ENCODE measurements at regions not wholly inside any gene's neighbourhood (a gene's known extent, or its start where the extent isn't known, plus 50 kb on each side); places are given as distances from the start of the nearest gene placed in this dataset.

DNA sequence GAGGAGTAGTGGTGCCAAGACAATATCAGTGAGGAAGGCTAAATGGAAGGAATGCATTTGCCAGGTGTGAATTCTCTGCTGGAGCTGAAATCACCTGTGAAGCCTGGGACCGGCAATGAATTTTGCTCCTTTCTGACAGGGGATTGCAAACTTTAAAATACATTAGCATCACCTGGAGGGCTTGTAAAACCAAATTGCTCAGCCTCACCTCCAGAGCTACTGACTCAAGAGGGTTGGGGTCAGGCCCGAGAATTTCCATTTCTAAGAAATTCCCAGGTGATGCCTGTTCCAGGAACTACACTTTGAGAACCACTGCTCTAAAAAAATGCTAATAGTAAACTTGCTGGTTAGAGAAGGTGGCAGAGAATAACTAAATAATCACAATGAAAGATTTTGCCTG lies 445.6 kb upstream of the RBMS3 start:
- no peak for DNase-seq

DNA sequence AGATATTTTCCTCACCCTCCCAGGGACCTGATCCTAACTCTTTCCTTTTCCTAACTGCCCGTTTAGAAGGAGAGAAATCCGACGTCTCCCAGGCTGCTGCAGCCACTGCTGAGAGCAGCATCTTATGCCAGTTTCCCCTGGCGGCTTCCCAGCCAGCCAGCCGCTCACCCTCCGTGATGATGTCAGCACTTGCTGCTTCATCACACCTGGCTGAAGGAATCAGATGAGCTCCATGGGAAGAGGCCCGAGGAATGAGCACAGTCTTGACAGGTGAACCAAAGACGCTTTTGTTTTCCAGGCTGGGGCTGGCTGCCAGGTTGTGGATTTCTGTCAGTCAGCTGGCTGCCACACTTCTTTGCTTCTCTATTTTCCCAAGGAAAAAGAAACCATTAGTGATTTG lies 445.1 kb upstream of the RBMS3 start:
- DNase-seq, result no peak

DNA sequence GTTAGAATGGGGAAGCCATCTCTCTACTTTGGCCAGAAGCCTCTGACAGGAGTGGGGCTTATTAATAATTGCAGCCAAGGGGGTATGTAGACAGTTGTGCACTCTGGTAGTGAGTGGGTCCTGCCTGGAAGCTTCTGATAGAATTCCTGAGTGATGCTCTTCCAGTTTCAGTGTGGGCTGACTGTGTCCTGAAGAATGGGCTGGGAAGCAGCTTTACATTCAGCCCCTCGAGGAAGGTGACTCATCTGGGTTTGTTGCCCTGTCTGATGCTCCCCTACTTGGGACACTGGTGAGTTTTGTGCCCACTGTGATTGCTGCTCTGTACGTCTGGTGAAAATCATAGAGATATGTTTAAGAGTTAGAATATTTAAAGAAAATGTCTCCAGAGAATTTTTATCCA lies 444.7 kb upstream of the RBMS3 start:
- no peak for DNase-seq

DNA sequence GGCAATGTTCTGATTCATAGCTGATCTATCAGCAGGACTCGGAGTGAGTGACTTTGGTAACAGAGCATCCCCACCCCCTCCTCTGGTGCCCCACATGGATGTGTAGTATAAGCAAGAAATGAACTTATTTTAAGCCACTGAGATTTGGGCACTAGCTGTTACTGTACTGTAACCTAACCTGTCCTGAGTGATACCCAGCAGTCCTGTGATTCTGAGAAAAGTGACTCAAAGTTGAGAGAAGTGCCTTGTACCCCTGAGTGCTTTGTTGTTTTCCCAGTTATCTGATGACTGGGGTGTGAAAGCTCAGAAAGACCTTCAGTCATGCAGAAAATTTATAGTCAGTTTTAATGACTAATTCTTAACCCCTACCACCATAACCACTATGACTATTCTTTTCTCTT lies 439.9 kb upstream of the RBMS3 start:
- DNase-seq, result no peak

DNA sequence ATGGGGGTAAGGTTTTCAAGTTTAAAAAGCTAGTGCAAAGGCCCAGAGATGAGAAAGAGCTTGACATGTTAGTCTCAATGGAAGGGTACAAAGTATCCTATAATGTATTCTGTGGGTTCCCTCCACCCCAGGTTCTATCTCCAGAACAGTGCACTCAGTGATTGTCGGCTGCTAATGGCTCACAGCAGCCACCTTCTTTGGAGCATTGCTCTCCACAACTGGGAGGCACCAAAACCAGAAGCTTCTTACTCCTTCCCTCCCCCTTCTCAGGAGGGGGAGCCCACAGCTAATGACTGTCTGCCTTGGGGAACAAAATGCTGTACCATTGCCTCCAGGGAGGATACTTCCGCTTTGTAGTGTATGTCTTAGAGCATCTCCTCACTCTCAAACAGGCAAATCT lies 439.4 kb upstream of the RBMS3 start:
- no peak for DNase-seq

DNA sequence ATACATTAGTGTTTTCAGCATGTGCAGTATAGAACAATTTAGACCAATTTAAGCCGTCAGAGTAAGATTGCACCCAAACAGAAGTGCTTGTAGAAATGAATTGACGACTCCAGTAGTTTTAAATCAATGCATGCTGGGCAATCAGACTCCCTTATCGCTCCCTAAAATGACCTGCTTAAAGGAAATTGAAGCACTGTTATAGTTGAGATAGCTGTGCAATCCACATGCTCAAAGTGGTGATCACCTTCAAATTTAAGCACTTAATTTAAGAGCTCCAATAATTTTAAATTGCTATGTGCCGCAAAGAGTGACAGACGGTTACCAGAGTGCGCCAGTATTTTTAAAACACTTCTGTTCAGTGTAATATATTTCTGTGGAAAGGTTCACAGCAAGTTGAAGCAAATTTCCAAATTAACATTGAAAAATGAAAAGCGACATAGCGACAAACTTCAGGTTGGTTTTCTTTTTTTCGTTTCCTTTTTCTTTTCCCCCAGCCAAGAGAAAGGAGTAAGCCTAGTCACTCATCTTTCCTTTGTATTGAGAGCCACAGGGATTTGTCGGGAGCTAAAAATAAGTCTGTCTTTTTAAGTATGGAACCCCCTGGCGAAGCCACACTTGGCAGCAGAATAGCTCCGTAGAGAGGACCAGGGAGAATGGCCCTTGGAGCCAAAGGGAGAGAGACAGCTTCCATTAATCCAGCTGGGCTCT lies 436.4 kb upstream of the RBMS3 start:
- no peak for DNase-seq

DNA sequence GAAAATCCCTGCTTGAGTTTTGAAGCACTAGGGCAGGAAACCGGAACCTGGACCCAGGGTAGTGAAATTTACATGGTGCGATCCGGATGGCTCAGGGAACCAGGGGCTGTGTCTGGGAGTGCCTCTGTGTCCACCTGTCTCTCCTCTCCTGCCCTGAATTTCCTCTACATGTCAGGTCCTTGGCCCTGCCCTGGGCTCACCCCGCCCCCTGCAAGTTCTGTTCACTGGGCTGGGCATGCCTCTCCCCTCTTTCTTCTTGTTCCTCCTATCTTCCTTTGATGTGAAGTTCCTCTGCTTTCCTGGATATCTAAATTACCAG lies 435.9 kb upstream of the RBMS3 start:
- no peak for DNase-seq

DNA sequence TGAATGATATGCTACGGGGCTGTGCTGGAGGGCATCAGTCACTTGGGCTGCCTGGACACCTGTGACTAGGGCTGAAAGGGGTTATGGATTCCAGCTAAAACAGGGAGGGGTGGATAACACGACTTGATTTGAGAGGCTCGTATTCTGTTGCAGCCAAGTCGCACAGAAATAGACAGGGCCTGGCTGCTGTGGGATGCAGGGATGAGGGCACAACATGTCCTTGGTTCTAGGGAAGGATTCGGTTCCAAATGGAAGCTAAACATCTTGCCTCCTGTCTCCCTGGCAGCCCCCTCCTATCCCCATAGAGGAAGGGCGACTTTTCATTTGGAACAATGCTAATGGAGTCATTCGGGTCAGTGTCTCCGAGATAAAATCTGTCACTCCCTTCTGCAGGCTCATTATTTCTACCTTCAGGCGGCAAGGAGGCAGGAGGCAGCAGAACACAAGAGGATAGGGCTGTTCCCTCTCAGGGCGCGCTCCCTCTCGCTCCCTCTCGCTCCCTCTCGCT lies 433.8 kb upstream of the RBMS3 start:
- DNase-seq, result no peak

DNA sequence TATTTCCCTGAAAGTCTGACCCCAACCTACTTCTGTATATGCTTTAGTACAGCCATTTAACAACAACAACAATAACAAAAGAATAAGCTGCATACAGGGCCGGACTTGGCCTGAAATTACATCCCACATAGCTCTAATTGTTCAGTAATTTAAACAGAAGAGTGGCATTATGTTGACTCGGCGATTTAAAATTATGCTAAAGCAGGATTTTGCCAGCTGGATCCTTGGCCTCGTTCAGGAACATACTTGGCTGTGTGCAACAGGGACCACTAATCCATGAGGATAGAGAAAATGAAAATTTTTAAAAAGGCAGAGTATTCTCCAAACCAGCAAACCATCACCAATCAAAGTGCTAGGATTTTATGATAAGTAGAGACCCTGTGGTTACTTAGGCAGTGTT lies 433.1 kb upstream of the RBMS3 start:
- DNase-seq, result no peak

DNA sequence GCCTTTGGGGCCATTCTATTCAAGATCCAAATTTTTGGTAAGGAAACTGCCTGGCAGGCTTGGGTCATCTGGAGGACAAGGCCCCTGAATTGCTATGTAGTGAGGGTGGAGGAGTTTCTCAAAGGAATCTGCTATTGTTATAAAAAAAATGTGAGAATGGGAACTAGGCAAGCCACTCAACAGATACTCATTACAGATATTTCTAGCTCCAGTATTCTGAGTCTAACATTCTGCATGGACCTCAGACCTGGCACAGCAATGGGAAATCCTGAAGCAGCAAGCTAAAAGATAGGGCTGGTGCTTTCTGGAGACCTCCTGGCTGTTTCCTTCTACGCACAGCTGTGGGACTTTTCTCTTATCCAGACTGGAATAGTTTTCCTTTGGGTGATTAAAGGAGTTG lies 430.7 kb upstream of the RBMS3 start:
- DNase-seq, result no peak

DNA sequence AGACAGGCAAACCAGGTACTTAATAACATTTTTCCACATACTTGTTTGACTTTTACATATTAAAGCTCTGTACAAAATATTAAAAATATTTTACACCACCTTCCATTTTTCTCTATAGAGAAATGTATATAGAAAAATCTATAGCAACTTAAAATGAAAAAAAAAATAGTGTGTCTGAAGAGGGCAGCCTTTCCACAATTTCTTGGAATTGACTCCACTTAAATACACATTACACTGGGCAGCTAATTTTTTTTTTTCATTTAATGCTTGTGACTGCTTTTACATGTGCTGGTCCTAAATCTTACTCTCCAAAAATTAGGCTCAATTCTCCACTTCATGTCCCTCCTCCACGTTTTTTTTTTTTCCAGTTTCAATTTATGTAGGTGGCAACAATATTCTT lies 427.0 kb upstream of the RBMS3 start:
- no peak for DNase-seq

DNA sequence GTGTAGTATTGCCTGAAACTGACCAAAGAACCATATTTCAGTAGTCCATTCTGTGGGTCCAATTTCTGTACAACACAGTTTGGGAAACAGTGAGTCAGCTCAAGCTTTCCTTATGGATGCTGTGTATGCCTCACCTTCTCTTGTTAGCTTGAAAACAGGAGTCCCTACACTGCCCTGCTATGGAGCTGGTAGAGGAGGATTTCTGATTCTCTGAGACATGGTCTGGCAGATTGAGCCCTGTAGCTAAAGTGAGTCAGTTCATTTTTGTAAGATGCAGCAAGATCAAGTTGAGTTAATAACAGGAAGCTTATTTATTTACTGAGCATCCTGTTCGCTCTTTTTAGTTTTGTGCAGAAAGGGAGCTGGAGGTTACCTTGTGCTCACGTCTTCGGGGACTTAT lies 424.1 kb upstream of the RBMS3 start:
- no peak for DNase-seq

DNA sequence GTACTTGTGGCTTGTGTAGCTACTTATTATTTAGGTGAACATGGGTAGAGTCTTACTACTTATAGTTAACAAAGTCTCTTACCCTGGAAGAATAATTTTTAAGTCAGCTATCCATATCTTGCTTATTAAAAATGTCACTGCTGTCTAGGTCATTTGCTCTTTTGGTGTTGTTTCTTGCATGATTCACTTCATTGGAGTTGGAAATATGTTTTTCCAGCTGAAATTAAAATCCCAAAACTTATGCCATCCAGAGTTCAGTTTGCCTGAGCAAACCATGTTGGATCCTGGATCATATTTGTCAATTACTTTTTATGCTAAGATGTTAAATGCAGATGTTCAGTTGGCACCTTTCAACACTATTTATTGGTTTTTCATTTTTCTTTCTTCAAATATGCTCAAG lies 421.0 kb upstream of the RBMS3 start:
- no peak for DNase-seq

DNA sequence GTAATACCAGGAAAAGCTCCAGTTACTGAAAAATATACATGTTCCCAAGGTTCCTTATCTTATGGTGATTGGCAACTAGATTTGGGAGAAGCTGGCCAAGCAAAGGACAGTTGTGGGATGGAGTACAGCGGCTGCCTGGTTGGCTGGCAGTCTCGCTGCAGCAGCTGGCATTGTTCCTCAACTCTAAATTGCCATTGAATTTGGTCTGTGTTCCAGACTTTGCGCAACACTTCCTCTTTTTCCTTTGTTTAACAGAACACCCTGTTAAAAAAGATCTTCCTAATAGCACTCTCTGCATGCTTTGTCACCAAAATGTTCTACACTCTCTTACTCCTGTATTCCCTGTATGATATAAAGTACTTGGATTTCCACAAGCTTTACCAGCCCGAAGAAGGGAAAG lies 420.6 kb upstream of the RBMS3 start:
- DNase-seq, result peak; percentile 1

DNA sequence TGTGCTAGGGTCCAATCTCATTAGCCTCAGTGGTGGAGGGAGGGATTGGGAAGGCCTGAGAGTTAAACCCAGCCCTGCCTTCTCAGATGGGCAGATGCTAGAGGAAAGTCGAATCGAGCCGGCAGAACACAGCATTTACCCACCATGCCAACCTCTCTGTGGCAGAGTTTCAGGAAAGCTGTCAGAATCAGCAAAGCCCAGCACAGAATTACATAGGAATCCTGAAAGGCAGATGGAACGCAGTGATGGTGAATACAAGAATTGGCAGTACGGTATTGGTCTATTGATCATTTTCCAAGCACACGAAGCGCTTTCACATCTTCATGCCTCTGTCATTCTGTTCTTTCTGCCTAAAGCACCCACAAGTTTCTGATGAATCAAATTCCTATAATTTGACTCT lies 417.7 kb upstream of the RBMS3 start:
- DNase-seq, result no peak

DNA sequence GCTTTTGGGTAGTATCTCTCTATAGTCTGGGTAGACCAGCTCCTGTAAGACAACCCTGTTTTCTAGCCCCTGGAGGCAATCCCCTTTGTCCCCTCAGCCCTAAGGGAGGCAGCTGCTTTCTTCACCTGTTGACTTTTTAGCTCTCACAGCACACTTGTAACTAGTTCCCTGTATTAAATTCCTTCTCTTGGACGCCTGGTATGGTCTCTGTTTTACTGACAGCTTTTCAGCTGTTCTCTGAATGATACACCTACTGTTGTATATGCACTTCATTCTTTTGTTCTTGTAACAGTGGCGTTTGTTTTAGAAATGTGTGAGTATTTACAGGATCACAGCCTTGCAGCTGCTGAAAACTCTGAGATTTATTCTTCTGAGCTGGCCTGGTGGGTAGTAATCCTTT lies 413.0 kb upstream of the RBMS3 start:
- no peak for DNase-seq

DNA sequence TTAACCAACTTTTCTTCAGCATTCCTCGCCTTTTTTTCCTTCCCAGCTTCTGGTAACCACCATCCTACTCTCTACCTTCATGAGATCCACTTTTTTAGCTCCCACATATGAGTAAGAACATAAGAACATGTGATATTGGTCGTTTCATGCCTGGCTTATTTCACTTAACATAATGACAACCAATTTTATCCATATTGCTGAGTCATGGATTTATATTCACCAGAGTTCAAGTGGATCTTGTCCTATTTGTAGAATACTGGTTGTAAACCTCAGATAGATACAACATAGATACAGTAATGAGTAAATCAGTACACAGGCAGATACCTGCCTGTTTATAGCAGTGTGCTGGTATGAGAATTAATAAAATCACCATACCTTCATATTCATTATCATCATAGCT lies 412.0 kb upstream of the RBMS3 start:
- no peak for DNase-seq

DNA sequence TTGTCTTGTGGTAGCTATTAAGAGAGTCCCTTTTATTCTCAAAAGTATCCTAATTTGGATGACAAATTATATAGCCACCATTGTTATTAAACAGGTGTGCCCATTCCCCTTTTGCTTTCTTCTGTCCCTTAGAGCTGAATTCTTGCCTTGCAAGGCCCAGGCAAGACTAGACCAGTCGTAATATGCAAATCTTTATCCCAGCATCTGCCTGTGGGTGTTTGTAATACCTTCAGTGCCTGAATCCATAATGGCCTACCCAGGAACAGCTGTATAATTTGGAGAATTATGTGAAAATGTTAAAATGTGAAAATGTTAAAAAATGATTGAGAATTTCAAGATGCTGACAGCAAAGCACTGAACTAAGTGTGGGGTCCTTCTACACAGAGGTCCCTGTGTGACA lies 403.0 kb upstream of the RBMS3 start:
- DNase-seq, result no peak

DNA sequence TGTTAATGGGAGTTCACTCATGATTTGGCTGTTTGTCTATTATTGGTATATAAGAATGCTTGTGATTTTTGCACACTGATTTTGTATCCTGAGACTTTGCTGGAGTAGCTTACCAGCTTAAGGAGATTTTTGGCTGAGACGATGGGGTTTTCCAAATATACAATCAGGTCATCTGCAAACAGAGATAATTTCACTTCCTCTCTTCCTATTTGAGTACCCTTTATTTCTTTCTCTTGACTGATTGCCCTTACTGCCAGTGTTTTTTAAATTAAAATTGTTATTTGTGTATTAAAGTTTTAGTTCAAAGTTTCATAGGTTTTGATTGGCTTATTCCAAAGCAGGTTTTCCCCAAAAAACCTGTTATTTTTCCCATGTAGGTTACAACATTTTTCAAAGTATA lies 390.5 kb upstream of the RBMS3 start:
- DNase-seq, result no peak

DNA sequence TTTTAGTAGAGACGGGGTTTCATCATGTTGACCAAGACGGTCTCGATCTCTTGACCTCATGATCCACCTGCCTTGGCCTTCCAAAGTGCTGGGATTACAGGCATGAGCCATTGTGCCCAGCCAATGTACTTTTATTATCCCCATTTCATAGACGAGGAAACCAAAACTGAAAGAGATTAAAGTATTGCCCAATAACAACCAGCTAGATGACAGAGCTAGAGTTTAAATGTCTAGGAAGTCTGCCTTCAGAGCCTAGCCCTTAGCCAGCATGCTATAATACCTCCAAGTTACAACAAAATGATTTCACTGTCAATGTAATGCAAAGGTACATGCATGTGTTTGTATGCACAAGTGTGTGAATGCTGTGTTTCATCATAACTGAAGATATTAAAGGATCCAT lies 389.4 kb upstream of the RBMS3 start:
- DNase-seq, result no peak

DNA sequence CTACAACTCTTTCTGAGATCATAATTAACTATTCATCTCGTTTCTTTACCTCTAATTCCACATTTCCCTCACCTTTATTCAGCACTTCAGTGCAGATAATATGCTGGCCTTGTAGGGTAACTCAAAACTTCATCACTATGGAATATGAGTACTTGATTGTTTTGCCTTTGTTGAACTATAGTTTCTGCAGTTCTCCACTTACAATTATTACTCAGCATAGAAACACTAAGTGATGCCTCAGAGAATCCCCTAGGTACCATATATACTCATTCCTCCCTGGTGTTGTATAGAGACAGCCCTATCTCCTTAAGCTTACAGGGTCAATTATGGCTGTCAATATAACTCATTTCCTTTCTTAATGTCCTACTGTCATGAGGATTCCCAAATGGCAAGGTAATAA lies 380.6 kb upstream of the RBMS3 start:
- DNase-seq, result no peak

DNA sequence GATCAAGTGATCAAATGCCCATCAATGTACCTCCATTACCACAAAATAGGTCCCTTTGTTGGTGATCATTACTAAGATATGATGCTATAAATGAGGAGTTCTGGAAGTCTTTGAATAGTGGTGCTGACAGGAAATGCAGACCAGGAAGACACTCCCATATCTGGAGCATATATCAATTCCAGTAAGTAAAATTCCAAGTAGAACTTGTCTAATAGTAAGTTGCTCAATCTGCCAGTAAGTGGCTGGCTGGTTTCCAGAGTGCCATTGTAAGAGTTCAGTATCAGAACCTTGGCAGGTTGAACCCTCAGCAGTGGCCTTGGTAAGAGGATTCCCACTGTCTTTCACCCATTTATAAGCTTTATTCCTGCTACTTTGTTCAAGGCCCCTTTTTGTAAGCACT lies 379.9 kb upstream of the RBMS3 start:
- DNase-seq, result no peak

DNA sequence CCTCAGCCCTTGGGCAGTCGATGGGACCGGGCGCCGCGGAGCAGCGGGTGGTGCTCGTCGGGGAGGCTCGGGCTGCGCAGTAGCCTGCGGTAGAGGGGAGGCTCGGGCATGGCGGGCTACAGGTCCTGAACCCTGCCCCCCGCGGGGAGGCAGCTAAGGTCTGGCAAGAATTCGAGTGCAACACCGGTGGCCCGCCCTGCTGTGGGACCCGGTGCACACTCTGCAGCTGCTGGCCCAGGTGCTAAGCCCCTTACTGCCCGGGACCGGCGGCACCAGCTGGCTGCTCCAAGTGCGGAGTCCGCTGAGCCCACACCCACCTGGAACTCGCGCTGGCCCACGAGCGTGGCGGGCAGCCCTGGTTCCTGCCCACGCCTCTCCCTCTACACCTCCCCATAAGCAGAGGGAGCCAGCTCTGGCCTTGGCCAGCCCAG lies 377.7 kb upstream of the RBMS3 start:
- DNase-seq, result no peak

DNA sequence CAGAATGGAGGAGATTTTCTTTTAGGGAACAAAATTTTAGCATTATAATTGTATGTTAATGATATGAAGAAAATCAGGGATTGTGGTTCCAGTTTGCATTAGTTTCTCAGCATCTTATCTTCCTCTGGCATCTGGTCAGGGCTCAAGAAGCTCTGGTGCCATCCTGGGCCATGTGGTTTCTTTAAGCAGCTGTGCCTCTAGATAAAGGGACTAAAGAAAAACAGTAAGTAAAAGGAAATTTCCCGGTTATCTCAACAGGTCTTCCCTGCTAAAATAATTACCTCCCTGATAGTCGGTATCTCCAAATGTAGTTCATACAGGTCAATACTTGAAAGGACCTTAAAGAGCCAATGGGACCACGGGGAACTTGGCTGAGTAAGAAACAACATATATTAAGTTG lies 375.1 kb upstream of the RBMS3 start:
- no peak for DNase-seq

DNA sequence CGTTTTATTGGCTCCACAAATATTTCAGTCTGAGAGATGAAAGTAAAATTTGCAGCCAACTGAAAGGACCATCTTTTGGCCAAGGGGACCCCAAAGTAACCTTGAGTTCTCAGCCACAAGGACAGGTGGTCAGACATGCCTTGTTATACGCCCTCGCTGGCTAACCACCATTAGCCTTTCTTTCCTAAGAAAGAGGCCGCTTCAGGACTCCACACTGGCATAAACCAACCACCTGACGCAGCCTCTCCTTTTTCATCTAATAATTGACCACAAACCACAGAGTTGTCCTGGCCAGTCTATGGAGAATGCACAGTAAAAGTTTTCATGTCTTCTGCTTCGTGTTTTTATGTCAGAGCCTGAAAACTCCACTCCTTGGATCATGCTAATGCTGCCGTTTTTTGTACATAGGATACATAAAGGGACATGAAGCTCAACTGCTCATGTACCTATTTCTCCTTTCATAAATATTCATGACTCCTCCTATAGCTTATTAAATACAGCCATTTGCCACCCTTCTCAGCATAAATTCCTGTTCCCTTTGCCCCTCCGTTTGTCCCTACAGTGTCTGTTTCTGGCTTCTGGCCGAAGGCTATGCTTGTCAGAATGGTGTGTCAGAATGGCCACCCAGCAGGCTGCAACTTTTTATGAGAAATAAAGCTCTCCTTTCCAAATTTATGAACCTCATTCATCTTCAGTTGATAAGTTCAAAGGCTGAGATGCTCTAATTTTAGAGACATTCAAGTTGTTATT lies 374.1 kb upstream of the RBMS3 start:
- no peak for DNase-seq

Measured in GF-D8 (cell line).